Stomach (tissue), 8 donors: ENCODE measurements at regions not wholly inside any gene's neighbourhood (a gene's known extent, or its start where the extent isn't known, plus 50 kb on each side); places are given as distances from the start of the nearest gene placed in this dataset.

ENCODE experiments used
- DNase-seq, 2 donors: peaks; one replicate each; pipeline versions ENCODE4 v3.0.0 to v3.0.0-alpha.2; 2013 to 2019
- H3K27ac ChIP-seq, 5 donors: fragments of 200-600 bp in 4 of 5; sonication (generic) in 4 of 5; one replicate each; pipeline ENCODE4 v1.5.1; 2013 to 2019; ENCODE audit warnings: mild to moderate bottlenecking in 1 of 5, moderate library complexity in 1 of 5
- H3K27me3 ChIP-seq, 3 donors: fragments of 200-600 bp; sonication (generic); one replicate each; pipeline ENCODE4 v1.5.1; 2017 to 2019; ENCODE audit warnings: mixed run types in 1 of 3
- H3K36me3 ChIP-seq, 4 donors: fragments of 200-600 bp; sonication (generic); 1 replicate in 3 of 4; 2 replicates in 1 of 4; pipeline ENCODE4 v1.5.1; 2016 to 2019
- H3K4me1 ChIP-seq, 4 donors: fragments of 200-600 bp; sonication (generic); one replicate each; pipeline ENCODE4 v1.5.1; 2016 to 2019
- H3K4me3 ChIP-seq, 4 donors: fragments of 200-600 bp; sonication (generic) in 3 of 4; one replicate each; pipeline ENCODE4 v1.5.1; 2016 to 2019; ENCODE audit warnings: mild to moderate bottlenecking in 1 of 4
- H3K9me3 ChIP-seq, 4 donors: fragments of 200-600 bp; sonication (generic); one replicate each; pipeline ENCODE4 v1.5.1; 2016 to 2019
- EP300 ChIP-seq: sonication (generic); formaldehyde crosslinking; IDR thresholded peaks from one replicate; pipeline ENCODE4 v1.6.1; 2017; ENCODE audit warnings: antibody characterized with exemption
- POLR2A ChIP-seq, 4 donors: fragments of 450-650 bp; IDR thresholded peaks; one replicate each; pipeline ENCODE4 v1.6.1; 2016; ENCODE audit warnings: antibody characterized with exemption in 4 of 4, control low read depth in 2 of 4, mild to moderate bottlenecking in 1 of 4, moderate library complexity in 1 of 4
- POLR2AphosphoS5 ChIP-seq, 3 donors: sonication (generic); formaldehyde crosslinking; IDR thresholded peaks; one replicate each; pipeline ENCODE4 v1.6.1; 2016; ENCODE audit warnings: antibody characterized with exemption in 3 of 3
- WGBS, 5 donors: extraction: QIAGEN DNeasy Blood & Tissue Kit in 3 of 5; methylation state at CpG; one replicate each; pipeline versions ENCODE4 v1.1.5 to v1.1.7; 2013 to 2018; 5-methylcytosine and 5-hydroxymethylcytosine counted together
- intact Hi-C: fragments of 100-400 bp; cut with DNase I; formaldehyde crosslinking; loops from one replicate; pipeline ENCODE4 v1.15.1; 2023; ENCODE audit warnings: low total_unique reads
- TF ChIP-seq, protein P1 (sequence below), 7 experiments: fragments of 450-650 bp in 4 of 7; fragments of 200-600 bp in 3 of 7; sonication (generic) in 3 of 7; IDR thresholded peaks; one replicate each; pipeline ENCODE4 v1.5.1; 2016 to 2019; ENCODE audit warnings: antibody characterized with exemption in 7 of 7, control low read depth in 2 of 7, mild to moderate bottlenecking in 1 of 7
- donor health status: healthy with polysubstance abuse.
- donor health status: Bipolar disorder and iron deficiency.
- donor health status: healthy.

DNA sequence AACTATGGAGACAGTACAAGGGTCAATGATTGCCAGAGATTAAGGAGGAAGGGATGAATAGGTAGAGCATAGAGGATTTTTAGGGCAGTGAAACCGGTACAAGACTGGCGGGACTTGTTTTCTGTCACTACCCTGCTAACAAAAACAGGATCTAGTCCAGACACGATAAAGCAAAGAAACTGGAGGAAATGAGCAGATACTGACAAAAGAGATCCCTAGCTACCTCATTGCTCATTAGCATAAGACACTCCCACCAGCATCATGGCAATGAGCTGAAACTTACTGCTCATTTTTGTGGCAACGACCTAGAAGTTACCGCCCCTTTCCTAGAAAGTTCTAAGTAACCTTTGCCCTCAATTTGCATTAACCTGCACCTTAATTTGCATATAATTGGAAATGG, 131.2 kb downstream of the ETAA1 start:
- Histone ChIP-seq H3K9me3 (peaks cover 0 to 3% (median 0%) of the 10 kb centered on the region in 4 donors), H3K4me3 (no peak overlapping the region), H3K27ac (no peak overlapping the region), H3K27me3 (no peaks in the 10 kb centered on the region), H3K36me3 (no peaks in the 10 kb centered on the region), H3K4me1 (peaks cover 0 to 11% (median 0%) of the 10 kb centered on the region in 4 donors)
- TF ChIP-seq EP300 (no peak), POLR2AphosphoS5 (IDR thresholded peaks at IDR 0.05) (no peak), POLR2A (IDR thresholded peaks at IDR 0.05) (no peak)
- no peak for DNase-seq
- intact Hi-C loops = no loop called here
- WGBS, 5 donors = 84 to 94% (median 88%) methylated on average over 5 of the region's 5 CpGs

DNA sequence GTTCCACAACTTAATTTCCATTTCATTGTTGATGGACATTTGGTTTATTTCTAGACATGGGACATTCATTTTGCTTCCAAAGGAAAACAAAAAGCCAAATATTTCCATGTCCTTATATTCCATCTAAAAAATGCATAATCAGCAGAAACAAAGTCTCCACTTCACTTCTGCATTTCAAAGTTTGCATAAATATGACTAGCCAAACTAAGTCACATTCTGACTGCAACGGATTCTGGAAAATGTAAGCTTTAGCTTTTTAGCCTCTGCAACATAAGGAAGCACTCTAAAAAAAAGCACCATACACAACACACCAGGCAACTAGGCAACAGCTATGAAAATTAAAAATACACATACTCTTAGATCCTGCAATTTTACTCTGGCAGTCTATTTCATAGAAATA, 135.3 kb downstream of the ETAA1 start:
- intact Hi-C loops = no loop called here
- Histone ChIP-seq H3K9me3 (peaks cover 0 to 3% (median under 1%) of the 10 kb centered on the region in 4 donors), H3K36me3 (no peaks in the 10 kb centered on the region), H3K27me3 (no peaks in the 10 kb centered on the region), H3K4me3 (no peak overlapping the region), H3K27ac (no peak overlapping the region), H3K4me1 (no peaks in the 10 kb centered on the region)
- TF ChIP-seq POLR2AphosphoS5 (IDR thresholded peaks at IDR 0.05) = no peak
- TF ChIP-seq, protein P1, sequence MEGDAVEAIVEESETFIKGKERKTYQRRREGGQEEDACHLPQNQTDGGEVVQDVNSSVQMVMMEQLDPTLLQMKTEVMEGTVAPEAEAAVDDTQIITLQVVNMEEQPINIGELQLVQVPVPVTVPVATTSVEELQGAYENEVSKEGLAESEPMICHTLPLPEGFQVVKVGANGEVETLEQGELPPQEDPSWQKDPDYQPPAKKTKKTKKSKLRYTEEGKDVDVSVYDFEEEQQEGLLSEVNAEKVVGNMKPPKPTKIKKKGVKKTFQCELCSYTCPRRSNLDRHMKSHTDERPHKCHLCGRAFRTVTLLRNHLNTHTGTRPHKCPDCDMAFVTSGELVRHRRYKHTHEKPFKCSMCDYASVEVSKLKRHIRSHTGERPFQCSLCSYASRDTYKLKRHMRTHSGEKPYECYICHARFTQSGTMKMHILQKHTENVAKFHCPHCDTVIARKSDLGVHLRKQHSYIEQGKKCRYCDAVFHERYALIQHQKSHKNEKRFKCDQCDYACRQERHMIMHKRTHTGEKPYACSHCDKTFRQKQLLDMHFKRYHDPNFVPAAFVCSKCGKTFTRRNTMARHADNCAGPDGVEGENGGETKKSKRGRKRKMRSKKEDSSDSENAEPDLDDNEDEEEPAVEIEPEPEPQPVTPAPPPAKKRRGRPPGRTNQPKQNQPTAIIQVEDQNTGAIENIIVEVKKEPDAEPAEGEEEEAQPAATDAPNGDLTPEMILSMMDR (IDR thresholded peaks at IDR 0.05) = no peak
- no peak for TF ChIP-seq EP300
- no peak for TF ChIP-seq POLR2A (IDR thresholded peaks at IDR 0.05)
- 38 to 82% (median 69%) methylated on average over 1 of the region's 1 CpG for WGBS, 5 donors
- DNase-seq = peak in 1 of 2 donors; percentile 58

DNA sequence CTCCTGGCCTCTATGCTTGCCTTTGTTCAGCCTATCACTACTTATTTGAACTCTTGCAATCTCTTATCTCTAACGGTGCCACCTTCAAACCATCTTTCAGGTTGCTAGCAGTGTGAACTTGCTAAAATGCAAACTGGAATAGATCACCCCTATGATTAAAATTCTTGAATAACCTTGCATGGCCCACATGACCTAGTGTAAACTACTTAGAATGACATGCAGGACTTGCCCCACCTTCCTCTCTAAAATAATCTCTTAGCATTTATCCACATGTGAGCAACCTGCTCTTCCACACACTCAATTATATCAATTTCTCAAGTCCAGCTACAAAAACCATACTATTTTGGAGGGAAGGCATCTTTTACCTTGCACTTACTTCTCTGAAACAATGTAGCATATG, 137.6 kb downstream of the ETAA1 start:
- no peak for DNase-seq
- H3K27ac ChIP-seq = no peak overlapping the region
- H3K4me3 ChIP-seq = no peak overlapping the region
- no peaks in the 10 kb centered on the region for H3K27me3 ChIP-seq
- intact Hi-C loops = no loop called here
- WGBS, 5 donors = 27 to 67% (median 33%) methylated on average over 1 of the region's 1 CpG
- no peaks in the 10 kb centered on the region for H3K36me3 ChIP-seq
- no peaks in the 10 kb centered on the region for H3K4me1 ChIP-seq
- no peak for TF ChIP-seq EP300
- H3K9me3 ChIP-seq = peaks cover 0 to 13% (median 6%) of the 10 kb centered on the region in 4 donors

DNA sequence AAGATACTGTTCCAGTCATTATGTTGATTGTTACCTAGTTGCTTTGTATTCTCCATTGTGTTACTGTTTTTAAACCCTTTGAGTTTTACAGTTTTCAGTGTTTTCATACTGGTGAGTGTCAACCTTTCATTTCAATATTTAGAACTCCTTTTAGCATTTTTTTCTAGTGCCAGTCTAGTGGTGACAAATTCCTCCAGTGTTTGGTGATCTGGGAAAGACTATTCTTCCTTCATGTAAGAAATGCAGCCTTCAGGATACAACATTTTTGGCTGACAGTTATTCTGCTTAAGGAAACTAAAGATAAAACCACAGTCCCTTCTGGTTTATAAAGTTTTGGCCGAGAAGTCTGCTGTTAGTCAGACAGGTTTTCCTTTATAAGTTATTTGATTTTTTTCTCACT, 143.8 kb downstream of the ETAA1 start:
- intact Hi-C loops = loop anchor here (5.0 kb wide), 1 partner anchor 79 kb away; no protein-coding TSS in a partner anchor
- Histone ChIP-seq H3K27ac (no peak overlapping the region), H3K27me3 (no peaks in the 10 kb centered on the region), H3K36me3 (no peaks in the 10 kb centered on the region), H3K4me3 (no peak overlapping the region), H3K9me3 (peaks cover 0 to 27% (median 12%) of the 10 kb centered on the region in 4 donors), H3K4me1 (no peaks in the 10 kb centered on the region)
- WGBS, 5 donors = 81 to 93% (median 86%) methylated on average over 1 of the region's 1 CpG
- TF ChIP-seq, protein P1 (IDR thresholded peaks at IDR 0.05) = no peak
- no peak for TF ChIP-seq EP300
- TF ChIP-seq POLR2AphosphoS5 (IDR thresholded peaks at IDR 0.05) = no peak
- TF ChIP-seq POLR2A (IDR thresholded peaks at IDR 0.05) = no peak
- DNase-seq = no peak

DNA sequence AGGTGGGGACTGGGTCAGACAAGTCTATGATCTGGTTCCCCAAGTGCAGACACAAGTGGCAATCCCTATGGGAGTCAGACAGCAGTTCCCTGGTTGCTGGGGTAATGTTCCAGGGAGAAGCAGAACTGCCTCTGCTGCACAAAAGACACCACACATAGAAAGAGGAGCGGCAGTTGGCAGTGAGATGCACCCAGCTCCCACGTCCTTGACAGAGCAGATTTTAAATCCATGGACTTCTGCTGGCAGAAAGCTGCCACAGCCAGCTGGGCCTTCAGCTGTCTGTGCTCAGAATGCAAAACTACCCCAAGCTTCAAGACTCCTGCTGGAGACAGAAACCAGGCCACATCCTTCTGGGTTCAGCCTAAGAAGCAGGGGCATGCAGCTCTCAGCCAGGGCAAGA, 147.2 kb downstream of the ETAA1 start:
- TF ChIP-seq POLR2AphosphoS5 (IDR thresholded peaks at IDR 0.05) (no peak), EP300 (no peak), POLR2A (IDR thresholded peaks at IDR 0.05) (no peak)
- TF ChIP-seq, protein P1 (IDR thresholded peaks at IDR 0.05) = no peak
- H3K4me3 ChIP-seq = no peak overlapping the region
- intact Hi-C loops = loop anchor here (5.0 kb wide), 1 partner anchor 82 kb away; no protein-coding TSS in a partner anchor
- no peak for DNase-seq
- H3K36me3 ChIP-seq = no peaks in the 10 kb centered on the region
- no peaks in the 10 kb centered on the region for H3K27me3 ChIP-seq
- 22 to 91% (median 43%) methylated on average over 2 of the region's 2 CpGs for WGBS, 5 donors
- no peaks in the 10 kb centered on the region for H3K4me1 ChIP-seq
- H3K9me3 ChIP-seq = peaks cover 0 to 19% (median 8%) of the 10 kb centered on the region in 4 donors
- no peak overlapping the region for H3K27ac ChIP-seq
